ENCODE measurements at regions not wholly inside any gene's neighbourhood (a gene's known extent, or its start where the extent isn't known, plus 50 kb on each side); places are given as distances from the start of the nearest gene placed in this dataset.

DNA sequence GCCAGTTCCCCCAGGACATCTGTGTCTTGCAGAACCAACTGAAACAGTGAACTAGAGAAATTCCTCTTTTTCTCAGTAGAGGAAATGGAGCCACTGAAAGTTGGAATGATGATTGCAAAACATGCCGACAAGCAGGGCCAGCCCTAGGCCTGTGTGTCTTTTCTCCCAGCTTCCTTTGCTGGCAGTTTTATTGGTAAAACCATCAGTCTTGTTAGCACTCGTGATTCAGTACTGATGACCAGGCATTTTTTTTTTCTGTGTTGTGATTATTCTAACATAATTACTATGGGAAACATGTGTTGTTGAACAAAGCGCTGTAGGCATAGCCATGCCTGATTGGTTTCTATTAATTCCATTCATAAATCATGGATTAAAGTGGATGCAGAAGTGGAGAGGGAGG is 620.7 kb downstream of the AACS start:
- TF ChIP-seq POLR2A (IDR thresholded peaks at IDR 0.05) (no peak), CTCF (IDR thresholded peaks at IDR 0.05) (no peak)
- WGBS, 2 donors = 7 to 14% methylated on average over 3 of the region's 3 CpGs
- Histone ChIP-seq H3K36me3 (no peaks in the 10 kb centered on the region), H3K9me3 (no peaks in the 10 kb centered on the region), H3K4me3 (no peak overlapping the region), H3K4me1 (peaks cover 0 to 22% (median 0%) of the 10 kb centered on the region in 3 donors), H3K27ac (no peak overlapping the region), H3K27me3 (peaks cover 0 to 10% (median 0%) of the 10 kb centered on the region in 4 donors)
- intact Hi-C loops (cut with DNase I) = no loop called here
- no peak for DNase-seq

DNA sequence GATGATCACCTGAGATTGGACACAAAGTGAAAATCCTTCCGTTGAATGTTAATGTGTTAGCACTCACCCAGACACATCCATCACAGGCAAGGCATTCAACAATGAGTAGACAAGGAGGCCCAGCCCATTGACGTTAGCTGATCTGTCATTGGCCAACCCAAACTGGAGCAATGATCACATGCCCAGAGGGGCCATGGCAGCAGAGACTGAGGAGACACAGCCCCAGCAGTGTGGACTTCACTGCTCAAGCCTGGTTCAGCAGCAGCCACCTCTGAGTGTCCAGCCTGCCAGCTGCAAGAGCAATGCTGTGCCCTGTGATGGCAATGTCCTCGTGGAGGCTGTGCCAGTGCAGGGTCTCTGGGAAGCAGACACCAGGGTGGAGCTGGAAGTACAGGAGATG is 622.2 kb downstream of the AACS start:
- Histone ChIP-seq H3K27me3 (peaks cover 0 to 10% (median 0%) of the 10 kb centered on the region in 4 donors), H3K4me1 (peaks cover 0 to 22% (median 0%) of the 10 kb centered on the region in 3 donors), H3K9me3 (no peaks in the 10 kb centered on the region), H3K27ac (no peak overlapping the region), H3K4me3 (no peak overlapping the region), H3K36me3 (no peaks in the 10 kb centered on the region)
- intact Hi-C loops (cut with DNase I) = no loop called here
- TF ChIP-seq CTCF (IDR thresholded peaks at IDR 0.05) (no peak), POLR2A (IDR thresholded peaks at IDR 0.05) (no peak)
- whole genome bisulfite sequencing, 2 donors = 73 to 84% methylated on average over 2 to 3 of the region's 3 CpGs
- no peak for DNase-seq

DNA sequence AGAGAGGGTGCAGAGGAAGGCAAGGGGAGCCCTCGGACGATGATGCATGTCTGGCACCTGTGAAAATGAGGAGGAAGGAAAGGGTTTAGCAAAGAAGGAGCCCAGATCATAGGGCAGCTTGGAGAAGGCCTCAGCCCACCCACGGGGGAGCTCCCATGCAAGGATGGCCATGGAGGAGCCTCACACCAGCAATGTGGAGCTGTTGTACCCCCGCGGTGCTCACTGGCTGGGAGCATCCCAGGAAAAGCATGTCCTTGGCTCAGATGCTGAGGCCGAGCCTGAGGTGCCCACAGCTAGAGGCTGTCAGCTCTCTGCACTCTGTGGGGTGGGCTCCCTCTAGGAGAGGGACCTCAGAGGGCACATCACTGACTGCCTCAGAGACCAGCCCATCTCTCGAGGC is 622.6 kb downstream of the AACS start:
- no peak for DNase-seq
- Histone ChIP-seq H3K27me3 (peaks cover 0 to 10% (median 0%) of the 10 kb centered on the region in 4 donors), H3K4me1 (peaks cover 0 to 22% (median 0%) of the 10 kb centered on the region in 3 donors), H3K9me3 (no peaks in the 10 kb centered on the region), H3K36me3 (no peaks in the 10 kb centered on the region), H3K27ac (no peak overlapping the region), H3K4me3 (no peak overlapping the region)
- TF ChIP-seq CTCF (IDR thresholded peaks at IDR 0.05) (no peak), POLR2A (IDR thresholded peaks at IDR 0.05) (no peak)
- 80 to 90% methylated on average over 3 to 6 of the region's 7 CpGs for WGBS, 2 donors
- intact Hi-C loops (cut with DNase I) = no loop called here

DNA sequence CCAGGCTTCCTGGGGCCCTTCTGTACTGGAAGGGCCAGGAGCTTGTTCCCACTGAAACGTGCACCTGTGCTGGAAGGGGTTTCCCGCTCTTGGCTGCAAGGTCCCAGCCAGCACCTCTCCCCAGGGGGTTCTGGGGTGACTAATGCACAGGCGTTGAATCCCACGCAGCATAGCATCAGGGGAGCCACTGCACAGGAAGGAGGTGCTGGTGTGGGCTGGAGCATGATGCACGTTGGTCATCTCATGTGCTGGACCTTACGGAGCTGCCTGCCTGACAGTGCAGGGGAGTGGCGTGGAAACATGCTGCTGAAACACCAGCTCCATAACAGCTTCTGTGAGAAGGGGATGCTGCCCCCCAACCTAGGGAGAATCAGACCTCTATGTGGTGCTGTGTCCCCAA is 623.0 kb downstream of the AACS start:
- no peaks in the 10 kb centered on the region for H3K36me3 ChIP-seq
- intact Hi-C loops (cut with DNase I) = no loop called here
- no peak overlapping the region for H3K4me3 ChIP-seq
- H3K27me3 ChIP-seq = peaks cover 0 to 10% (median 0%) of the 10 kb centered on the region in 4 donors
- TF ChIP-seq POLR2A (IDR thresholded peaks at IDR 0.05) = no peak
- TF ChIP-seq CTCF (IDR thresholded peaks at IDR 0.05) = no peak
- no peaks in the 10 kb centered on the region for H3K9me3 ChIP-seq
- 78 to 100% methylated on average over 3 to 4 of the region's 7 CpGs for WGBS, 2 donors
- no peak overlapping the region for H3K27ac ChIP-seq
- no peak for DNase-seq
- H3K4me1 ChIP-seq = peaks cover 0 to 22% (median 0%) of the 10 kb centered on the region in 3 donors

GRCh38 chr12:125688881-125689280 is 623.6 kb downstream of the AACS start:
- no peak overlapping the region for H3K4me3 ChIP-seq
- H3K36me3 ChIP-seq = no peaks in the 10 kb centered on the region
- intact Hi-C loops (cut with DNase I) = no loop called here
- H3K4me1 ChIP-seq = peaks cover 0 to 16% (median 0%) of the 10 kb centered on the region in 3 donors
- no peak for DNase-seq
- no peaks in the 10 kb centered on the region for H3K9me3 ChIP-seq
- TF ChIP-seq CTCF (IDR thresholded peaks at IDR 0.05) = no peak
- no peak for TF ChIP-seq POLR2A (IDR thresholded peaks at IDR 0.05)
- H3K27ac ChIP-seq = no peak overlapping the region
- WGBS, 2 donors = 88 to 94% methylated on average over 3 to 4 of the region's 5 CpGs
- H3K27me3 ChIP-seq = peaks cover 0 to 8% (median 0%) of the 10 kb centered on the region in 4 donors
